Activated gamma-delta T cell treated with anti-CD3 and anti-CD28 coated beads, Interleukin-2, amount 50 U/mL, for 16 hours (primary cell): ENCODE measurements at regions not wholly inside any gene's neighbourhood (a gene's known extent, or its start where the extent isn't known, plus 50 kb on each side); places are given as distances from the start of the nearest gene placed in this dataset.
"Not testable (repeated sequence)": the region's sequence is repeated elsewhere in the genome, so short reads cannot be mapped to it uniquely, and the experiment has no call there.

Experiments
- DNase-seq: peaks from one replicate; pipeline ENCODE4 v3.0.0-alpha.2; 2020; ENCODE audit warnings: low read depth

- not testable (repeated sequence) for DNase-seq
Measured at GRCh38 chr9:41367301-41367700, 178.2 kb upstream of the ZNG1F start.

- not testable (repeated sequence) for DNase-seq
Measured at GRCh38 chr9:41361790-41362189, 172.7 kb upstream of the ZNG1F start.

DNA sequence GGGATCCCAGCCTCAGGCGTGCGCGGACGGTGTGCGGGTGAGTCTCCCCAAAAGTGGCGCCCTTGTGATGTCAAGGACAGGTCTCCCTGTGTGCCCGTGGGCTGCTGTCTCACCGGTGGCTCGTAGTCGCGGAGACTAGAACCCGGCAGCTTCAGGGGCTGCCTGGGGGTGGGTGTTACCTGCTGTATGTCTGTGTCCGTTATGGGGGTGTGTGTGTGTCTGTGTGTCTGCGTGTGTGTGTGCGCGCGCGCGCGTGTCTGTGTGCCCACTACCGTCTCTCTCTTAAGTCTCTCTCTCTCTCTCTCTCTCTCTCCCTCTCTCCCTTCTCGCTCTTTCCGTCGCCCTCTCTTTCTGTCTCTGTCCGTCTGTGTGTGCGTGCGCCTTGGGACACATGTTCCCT, 170.0 kb upstream of the ZNG1F start:
- not testable (repeated sequence) for DNase-seq

GRCh38 chr9:41358682-41359081, 169.6 kb upstream of the ZNG1F start:
- DNase-seq = peak; percentile 76

DNA sequence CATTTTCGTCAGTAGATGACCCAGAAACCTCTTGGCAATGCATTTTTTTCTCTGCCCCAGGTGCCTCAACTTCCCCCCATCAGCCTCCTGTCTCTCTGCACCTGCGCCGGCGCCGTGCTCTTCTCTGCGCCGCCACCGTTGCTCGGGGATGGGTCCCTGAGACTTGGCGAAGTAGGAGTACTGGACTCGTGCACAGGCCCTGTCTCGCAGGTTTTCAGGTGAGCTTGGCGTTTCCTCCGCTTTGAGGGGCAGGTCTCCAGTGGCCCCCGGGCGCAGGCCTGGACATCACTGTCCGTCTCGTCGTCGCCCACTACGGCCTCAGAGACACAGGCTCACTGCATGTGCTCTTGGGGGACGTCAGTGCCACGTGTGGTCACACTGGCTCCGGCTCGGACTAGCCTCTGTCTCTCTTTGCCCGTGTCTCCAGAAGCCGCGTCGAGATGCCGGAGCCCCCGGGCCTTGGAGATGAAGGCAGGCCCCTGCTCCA, 168.8 kb upstream of the ZNG1F start:
- DNase-seq = not testable (repeated sequence)

DNA sequence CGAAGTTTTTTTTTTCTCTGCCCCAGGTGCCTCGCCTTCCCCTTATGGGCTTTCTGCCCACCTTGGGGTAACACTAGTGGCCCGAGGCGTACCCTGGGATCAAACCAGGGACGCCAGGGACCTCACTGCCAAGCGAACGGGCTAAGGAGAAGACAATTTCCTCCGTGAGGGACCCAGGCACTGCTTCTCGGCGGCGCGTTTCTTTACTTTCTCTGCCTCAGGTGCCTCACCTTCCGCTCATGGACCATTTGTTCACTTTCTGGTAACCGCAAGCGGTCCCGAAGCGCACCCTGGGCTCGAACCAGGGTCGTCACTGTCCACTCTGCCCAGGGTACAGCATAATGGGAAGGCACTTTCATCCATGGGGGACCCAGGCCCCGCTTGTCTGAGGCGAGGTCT, 168.2 kb upstream of the ZNG1F start:
- DNase-seq = not testable (repeated sequence)

GRCh38 chr9:41356588-41357349, 167.7 kb upstream of the ZNG1F start:
- peak; percentile 81 for DNase-seq

DNA sequence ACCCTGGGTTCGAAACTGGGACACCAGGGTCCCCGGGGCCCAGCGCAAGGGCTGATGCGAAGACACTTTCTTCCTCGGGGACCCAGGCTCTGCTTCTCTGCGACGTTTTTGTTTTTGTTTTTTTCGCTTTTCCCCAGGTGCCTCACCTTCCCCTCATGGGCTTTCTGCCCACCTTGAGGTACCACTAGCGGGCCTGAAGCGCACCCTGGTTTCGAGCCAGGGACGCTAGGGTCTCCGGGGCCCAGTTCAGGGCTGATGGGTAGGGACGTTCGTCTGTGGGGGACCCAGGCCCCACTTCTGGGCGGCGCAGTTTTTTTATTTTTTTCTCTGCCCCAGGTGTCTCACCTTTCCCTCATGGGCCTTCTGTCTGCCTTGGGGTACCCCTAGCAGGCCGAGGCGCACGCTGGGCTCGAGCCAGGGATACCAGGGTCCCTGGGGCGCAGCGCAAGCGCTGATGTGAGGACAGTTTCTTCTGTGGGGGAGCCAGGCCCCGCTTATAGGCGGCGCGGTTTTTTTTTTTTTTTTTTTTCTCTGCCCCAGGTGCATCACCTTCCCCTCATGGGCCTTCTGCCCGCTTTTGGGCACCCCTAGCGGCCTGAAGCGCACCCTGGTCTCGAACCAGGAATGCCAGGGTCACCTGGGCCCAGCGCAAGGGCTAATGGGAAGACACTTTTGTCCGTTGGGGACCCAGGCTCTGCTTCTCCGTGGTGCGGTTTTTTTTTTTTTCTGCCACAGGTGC, 166.8 kb upstream of the ZNG1F start:
- not testable (repeated sequence) for DNase-seq

DNA sequence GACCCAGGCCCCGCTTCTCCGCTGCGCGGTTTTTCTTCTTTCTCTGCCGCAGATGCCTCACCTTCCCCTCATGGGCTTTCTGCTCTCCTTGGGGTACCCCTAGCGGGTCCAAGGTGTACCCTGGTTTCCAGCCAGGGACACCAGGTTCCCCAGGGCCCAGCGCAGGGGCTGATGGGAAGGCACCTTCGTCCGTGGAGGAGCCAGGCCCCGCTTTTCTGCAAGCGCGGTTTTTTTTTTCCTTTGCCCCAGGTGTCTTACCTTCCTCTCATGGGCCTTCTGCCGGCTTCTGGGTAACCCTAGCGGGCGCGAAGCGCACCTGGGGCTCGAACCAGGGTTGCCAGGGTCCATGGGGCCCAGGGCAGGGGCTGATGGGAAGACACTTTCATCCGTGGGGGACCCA, 165.9 kb upstream of the ZNG1F start:
- DNase-seq = not testable (repeated sequence)

GRCh38 chr9:41354060-41354934, 165.2 kb upstream of the ZNG1F start:
- not testable (repeated sequence) for DNase-seq

DNA sequence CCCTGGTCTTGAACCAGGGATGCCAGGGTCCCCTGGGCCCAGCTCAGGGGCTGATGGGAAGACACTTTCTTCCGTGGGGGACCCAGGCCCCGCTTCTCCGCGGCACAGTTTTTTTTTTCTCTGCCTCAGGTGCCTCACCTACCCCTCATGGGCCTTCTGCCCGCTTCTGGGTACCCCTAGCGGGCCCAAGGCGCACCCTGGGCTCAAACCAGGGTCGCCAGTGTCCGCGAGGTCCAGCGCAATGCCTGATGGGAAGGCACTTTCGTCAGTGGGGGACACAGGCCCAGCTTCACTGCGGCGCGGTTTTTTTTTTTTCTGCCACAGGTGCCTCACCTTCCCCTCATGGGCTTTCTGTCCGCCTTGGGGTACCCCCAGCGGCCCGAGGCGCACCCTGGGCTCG, 163.9 kb upstream of the ZNG1F start:
- not testable (repeated sequence) for DNase-seq

GRCh38 chr9:41352390-41352789, 163.3 kb upstream of the ZNG1F start:
- DNase-seq = not testable (repeated sequence)

DNA sequence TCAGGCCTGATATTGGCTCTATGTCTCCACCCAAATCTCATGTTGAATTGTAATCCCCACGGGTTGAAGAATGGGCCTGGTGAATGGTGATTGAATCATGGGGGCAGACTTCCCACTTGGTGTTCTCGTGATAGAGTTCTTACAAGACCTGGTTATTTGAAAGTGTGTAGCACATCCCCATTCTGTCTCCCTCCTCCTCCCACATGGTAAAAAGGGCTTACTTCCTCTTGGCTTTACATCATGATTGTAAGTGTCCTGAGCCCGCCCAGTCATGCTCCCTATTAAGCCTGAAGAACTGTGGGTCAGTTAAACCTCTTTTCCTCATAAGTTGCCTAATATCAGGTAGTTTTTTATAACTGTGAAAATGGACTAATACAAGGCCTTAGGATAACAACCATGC, 158.8 kb upstream of the ZNG1F start:
- not testable (repeated sequence) for DNase-seq

DNA sequence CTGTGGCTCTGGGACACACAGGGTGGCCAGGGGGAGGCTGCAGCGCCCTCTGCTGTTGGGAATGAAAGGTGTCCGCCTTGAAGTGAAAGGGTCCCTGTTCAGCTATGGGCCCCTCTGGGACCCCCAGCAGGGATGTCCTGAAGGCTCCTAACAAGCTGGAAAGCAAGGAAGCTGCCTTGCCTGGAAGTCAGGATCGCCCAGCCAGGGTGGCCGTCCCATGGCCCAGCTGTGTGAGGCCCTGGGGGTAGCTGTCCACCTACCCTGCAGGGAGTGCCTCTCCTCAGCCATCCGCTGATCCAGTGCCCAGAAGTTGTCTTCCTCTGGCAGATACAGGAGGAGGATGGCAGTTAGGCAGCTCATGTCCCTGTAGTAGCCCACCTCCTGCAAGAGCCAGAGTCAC, 143.4 kb upstream of the ZNG1F start:
- DNase-seq = not testable (repeated sequence)

- not testable (repeated sequence) for DNase-seq
Measured at GRCh38 chr9:41321277-41321676, 132.2 kb upstream of the ZNG1F start.

GRCh38 chr9:41308953-41309352, 119.8 kb upstream of the ZNG1F start:
- DNase-seq = not testable (repeated sequence)

DNA sequence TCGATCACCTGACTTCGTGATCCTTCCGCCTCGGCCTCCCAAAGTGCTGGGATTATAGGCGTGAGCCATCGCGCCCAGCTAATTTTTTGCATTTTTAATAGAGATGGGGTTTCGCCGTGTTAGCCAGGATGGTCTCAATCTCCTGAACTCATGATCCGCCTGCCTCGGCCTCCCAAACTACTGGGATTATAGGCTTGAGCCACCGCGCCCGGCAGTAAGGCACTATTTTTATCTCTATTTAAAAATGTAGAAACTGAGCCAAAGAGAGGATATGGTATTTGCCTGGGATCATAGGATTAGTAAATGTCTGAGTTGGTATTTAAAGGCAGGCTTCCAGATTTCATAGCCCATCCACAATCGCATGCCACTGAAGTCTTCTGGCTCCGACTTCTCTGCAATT, 96.6 kb upstream of the ZNG1F start:
- not testable (repeated sequence) for DNase-seq

- not testable (repeated sequence) for DNase-seq
Measured at GRCh38 chr9:41280299-41281238, 91.5 kb upstream of the ZNG1F start.

DNA sequence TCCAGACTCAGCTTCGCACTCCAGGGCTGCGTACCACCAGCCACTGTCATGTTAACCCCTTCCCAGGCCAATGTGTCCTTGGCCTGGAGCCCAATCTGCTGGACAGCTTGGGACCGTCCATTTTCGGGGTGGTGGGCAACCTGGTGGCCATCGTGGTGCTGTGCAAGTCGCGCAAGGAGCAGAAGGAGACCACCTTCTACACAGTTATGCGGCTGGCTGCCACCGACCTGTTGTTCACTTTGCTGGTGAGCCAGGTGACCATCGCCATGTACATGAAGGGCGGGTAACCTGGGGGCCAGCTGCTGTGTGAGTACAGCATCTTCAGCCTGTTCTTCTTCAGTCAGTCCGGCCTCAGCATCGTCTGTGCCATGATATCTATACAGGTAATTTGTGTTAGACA, 90.3 kb upstream of the ZNG1F start:
- not testable (repeated sequence) for DNase-seq

GRCh38 chr9:41279033-41279432, 89.9 kb upstream of the ZNG1F start:
- not testable (repeated sequence) for DNase-seq
